ENCODE measurements at regions not wholly inside any gene's neighbourhood (a gene's known extent, or its start where the extent isn't known, plus 50 kb on each side); places are given as distances from the start of the nearest gene placed in this dataset.

- Histone ChIP-seq H3K4me1 (no peaks in the 10 kb centered on the region), H3K27ac (no peak overlapping the region), H3K27me3 (no peaks in the 10 kb centered on the region), H3K9me3 (no peaks in the 10 kb centered on the region), H3K4me3 (no peak overlapping the region), H3K36me3 (no peaks in the 10 kb centered on the region)
- no peak for TF ChIP-seq CTCF (IDR thresholded peaks at IDR 0.05)
- DNase-seq (no peak), ATAC-seq (no peak)
- intact Hi-C loops (cut with DNase I), result no loop called here
These were observed 94.4 kb upstream of the TNFSF4 start for GRCh38 chr1:173301507-173301906.

GRCh38 chr1:173302366-173302765 lies 95.2 kb upstream of the TNFSF4 start:
- DNase-seq, result no peak
- H3K4me1 ChIP-seq, result no peaks in the 10 kb centered on the region
- H3K4me3 ChIP-seq, result no peak overlapping the region
- H3K9me3 ChIP-seq, result no peaks in the 10 kb centered on the region
- intact Hi-C loops (cut with DNase I), result no loop called here
- H3K27me3 ChIP-seq, result no peaks in the 10 kb centered on the region
- TF ChIP-seq CTCF (IDR thresholded peaks at IDR 0.05), result no peak
- no peaks in the 10 kb centered on the region for H3K36me3 ChIP-seq
- ATAC-seq, result no peak
- H3K27ac ChIP-seq, result no peak overlapping the region

- no peak for ATAC-seq
- Histone ChIP-seq H3K4me3 (no peak overlapping the region), H3K9me3 (no peaks in the 10 kb centered on the region), H3K27ac (no peak overlapping the region), H3K36me3 (no peaks in the 10 kb centered on the region), H3K27me3 (no peaks in the 10 kb centered on the region), H3K4me1 (no peaks in the 10 kb centered on the region)
- intact Hi-C loops (cut with DNase I), result no loop called here
- no peak for DNase-seq
- TF ChIP-seq CTCF (IDR thresholded peaks at IDR 0.05), result no peak
These were observed 96.0 kb upstream of the TNFSF4 start for GRCh38 chr1:173302890-173303829.

- no peaks in the 10 kb centered on the region for H3K36me3 ChIP-seq
- H3K4me1 ChIP-seq, result no peaks in the 10 kb centered on the region
- no peak for TF ChIP-seq CTCF (IDR thresholded peaks at IDR 0.05)
- intact Hi-C loops (cut with DNase I), result no loop called here
- H3K4me3 ChIP-seq, result no peak overlapping the region
- H3K27me3 ChIP-seq, result no peaks in the 10 kb centered on the region
- DNase-seq, result no peak
- no peak for ATAC-seq
- no peak overlapping the region for H3K27ac ChIP-seq
- H3K9me3 ChIP-seq, result no peaks in the 10 kb centered on the region
These were observed 96.9 kb upstream of the TNFSF4 start for GRCh38 chr1:173303984-173304383.

- intact Hi-C loops (cut with DNase I), result no loop called here
- no peak for ATAC-seq
- TF ChIP-seq CTCF (IDR thresholded peaks at IDR 0.05), result no peak
These were observed 97.5 kb upstream of the TNFSF4 start for GRCh38 chr1:173304529-173305227.

More at GRCh38 chr1:173304529-173305227, 97.5 kb upstream of the TNFSF4 start:
- no peak for DNase-seq
- no peaks in the 10 kb centered on the region for H3K4me1 ChIP-seq
- no peak overlapping the region for H3K27ac ChIP-seq
- no peaks in the 10 kb centered on the region for H3K27me3 ChIP-seq
- no peaks in the 10 kb centered on the region for H3K9me3 ChIP-seq
- H3K36me3 ChIP-seq, result no peaks in the 10 kb centered on the region
- H3K4me3 ChIP-seq, result no peak overlapping the region
